ENCODE measurements at regions not wholly inside any gene's neighbourhood (a gene's known extent, or its start where the extent isn't known, plus 50 kb on each side); places are given as distances from the start of the nearest gene placed in this dataset.
"Not testable (repeated sequence)": the region's sequence is repeated elsewhere in the genome, so short reads cannot be mapped to it uniquely, and the experiment has no call there.

DNA sequence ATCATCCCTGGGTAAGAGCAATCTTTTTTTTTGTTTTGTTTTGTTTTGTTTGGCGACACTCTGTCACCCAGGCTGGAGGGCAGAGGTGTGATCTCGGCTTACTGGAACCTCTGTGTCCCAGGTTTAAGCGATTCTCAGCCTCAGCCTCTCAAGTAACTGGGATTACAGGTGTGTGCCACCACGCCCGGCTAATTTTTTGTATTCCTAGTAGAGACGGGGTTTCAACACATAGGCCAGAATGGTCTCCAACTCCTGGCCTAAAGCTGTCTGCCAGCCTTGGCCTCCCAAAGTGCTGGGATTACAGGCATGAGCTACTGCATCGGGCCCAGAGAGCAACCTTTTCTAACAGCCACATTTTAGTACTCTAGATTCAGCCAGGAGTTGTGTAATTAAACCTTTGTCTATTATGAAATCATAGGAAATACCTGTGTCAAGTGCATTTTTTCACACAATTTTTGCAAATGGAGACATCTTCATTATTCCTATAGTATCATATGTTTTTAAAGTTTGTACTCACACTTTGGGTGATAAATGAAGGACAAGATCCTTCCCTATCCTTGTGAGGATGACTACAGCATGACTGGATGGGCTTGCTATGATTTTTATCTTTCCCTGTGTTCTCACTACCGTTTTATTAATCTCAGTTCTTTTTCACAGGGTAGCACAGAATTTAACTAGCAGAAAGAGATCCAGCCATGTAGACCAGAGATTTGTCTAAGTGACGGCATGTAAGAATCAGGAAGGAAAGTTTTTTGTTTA lies 82.6 kb downstream of the OR2B2 start:
- Histone ChIP-seq H3K27ac (peak overlapping the region in 8 of 21 experiments; percentile 7 to 87 (median 66)), H3K4me3 (no peak overlapping the region)

DNA sequence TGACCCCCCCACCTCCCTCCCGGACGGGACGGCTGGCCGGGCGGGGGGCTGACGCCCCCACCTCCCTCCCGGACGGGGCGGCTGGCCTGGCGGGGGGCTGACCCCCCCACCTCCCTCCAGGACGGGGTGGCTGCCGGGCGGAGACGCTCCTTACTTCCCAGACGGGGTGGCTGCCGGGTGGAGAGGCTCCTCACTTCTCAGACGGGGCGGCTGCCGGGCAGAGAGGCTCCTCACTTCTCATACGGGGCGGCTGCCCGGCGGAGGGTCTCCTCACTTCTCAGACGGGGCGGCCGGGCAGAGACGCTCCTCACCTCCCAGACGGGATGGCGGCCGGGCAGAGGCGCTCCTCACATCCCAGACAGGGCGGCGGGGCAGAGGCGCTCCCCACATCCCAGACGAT lies 84.7 kb downstream of the OR2B2 start:
- Histone ChIP-seq H3K4me3 (peak overlapping the region in 3 of 7 experiments; percentile 3 to 19 (median 11)), H3K27ac (peak overlapping the region in 2 of 21 experiments; percentile 10 to 14)

DNA sequence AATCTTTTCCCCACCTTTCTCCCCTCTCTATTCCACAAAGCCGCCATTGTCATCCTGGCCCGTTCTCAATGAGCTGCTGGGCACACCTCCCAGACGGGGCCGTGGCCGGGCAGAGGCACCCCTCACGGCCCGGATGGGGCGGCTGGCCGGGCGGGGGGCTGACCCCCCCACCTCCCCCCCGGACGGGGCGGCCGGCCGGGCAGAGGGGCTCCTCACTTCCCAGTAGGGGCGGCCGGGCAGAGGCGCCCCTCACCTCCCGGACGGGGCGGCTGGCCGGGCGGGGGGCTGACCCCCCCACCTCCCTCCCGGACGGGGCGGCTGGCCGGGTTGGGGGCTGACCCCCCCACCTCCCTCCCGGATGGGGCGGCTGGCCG lies 85.6 kb downstream of the OR2B2 start:
- H3K4me3 ChIP-seq = peak overlapping the region in 3 of 7 experiments; percentile 3 to 19 (median 12)
- not testable (repeated sequence) for H3K27ac ChIP-seq

DNA sequence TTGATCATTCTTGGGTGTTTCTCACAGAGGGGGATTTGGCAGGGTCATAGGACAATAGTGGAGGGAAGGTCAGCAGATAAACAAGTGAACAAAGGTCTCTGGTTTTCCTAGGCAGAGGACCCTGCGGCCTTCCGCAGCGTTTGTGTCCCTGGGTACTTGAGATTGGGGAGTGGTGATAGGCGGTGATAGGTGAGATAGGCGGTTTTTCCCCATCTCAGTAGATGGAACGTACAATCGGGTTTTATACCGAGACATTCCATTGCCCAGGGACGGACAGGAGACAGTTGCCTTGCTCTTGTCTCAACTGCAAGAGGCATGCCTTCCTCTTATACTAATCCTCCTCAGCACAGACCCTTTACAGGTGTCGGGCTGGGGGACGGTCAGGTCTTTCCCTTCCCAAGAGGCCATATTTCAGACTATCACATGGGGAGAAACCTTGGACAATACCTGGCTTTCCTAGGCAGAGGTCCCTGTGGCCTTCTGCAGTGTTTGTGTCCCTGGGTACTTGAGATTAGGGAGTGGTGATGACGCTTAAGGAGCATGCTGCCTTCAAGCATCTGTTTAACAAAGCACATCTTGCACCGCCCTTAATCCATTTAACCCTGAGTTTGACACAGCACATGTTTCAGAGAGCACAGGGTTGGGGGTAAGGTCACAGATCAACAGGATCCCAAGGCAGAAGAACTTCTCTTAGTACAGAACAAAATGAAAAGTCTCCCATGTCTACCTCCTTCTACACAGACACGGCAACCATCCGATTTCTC lies 86.2 kb downstream of the OR2B2 start:
- H3K27ac ChIP-seq, H3K4me3 ChIP-seq: not testable (repeated sequence)

DNA sequence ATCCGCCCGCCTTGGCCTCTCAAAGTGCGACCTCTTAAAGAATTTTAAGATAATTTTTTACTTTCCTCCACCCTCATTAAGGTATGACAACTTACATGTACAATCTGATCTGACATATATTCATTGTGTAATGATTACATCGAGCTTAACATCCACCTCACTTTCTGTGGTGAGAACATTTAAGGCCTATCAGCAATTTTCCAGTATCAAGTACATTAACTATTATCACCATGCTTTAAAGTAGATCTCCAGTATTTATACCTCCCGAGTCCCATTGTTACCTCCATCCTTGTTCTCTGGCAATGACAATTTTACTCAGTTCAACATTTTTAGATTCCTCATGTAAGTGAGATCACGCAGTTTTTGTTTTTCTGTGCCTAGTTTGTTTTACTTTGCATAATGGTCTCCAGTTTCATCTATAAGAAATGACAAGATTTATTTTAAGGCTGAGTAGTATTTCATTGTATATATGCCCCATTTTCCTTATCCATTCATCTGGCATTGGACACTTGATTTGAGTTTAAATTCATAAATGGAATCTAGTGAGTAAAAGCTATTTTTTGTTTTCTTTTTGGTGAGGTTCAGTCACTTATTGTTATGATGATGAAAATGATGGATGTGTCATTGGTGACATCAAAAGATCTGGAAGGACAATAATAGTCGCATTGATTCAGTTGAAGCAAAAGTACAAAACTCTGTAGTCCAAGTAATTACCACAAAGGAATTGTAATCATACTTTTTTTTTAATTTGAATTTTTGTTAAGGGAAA lies 87.0 kb downstream of the OR2B2 start:
- H3K27ac ChIP-seq = peak overlapping the region in 15 of 21 experiments; percentile 47 to 84 (median 73)
- H3K4me3 ChIP-seq = peak overlapping the region; percentile 22 to 55 (median 39)

DNA sequence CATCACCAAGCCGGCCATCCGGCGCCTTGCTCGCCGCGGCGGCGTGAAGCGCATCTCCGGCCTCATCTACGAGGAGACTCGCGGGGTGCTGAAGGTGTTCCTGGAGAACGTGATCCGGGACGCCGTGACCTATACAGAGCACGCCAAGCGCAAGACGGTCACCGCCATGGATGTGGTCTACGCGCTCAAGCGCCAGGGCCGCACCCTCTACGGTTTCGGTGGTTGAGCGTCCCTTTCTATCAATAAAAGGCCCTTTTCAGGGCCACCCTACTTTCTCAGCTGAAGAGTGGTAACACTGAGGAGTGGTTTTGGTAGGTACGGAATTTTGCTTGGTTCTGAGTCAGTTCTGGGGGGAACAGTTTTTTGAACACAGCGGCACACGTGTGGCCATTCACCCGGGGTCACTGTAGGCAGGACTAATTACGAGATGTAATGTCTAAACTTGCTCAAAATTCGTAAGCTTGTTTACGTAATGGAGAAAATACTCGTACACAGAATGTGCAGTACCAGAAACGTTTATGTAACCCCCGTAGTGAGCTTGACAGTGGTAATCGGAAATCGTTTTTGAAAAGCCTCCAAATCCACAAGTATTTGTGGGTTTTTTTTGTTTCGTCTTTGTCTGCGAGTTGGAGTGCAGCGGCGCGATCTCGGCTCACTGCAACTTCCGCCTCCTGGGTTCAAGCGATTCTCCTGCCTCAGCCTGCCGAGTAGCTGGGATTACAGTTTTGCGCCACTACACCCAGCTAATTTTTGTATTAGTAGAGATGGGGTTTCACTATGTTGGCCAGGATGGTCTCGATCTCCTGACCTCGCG lies 87.8 kb downstream of the OR2B2 start:
- Histone ChIP-seq H3K4me3 (peak overlapping the region; percentile 22 to 55 (median 39)), H3K27ac (peak overlapping the region in 19 of 21 experiments; percentile 9 to 84 (median 68))

DNA sequence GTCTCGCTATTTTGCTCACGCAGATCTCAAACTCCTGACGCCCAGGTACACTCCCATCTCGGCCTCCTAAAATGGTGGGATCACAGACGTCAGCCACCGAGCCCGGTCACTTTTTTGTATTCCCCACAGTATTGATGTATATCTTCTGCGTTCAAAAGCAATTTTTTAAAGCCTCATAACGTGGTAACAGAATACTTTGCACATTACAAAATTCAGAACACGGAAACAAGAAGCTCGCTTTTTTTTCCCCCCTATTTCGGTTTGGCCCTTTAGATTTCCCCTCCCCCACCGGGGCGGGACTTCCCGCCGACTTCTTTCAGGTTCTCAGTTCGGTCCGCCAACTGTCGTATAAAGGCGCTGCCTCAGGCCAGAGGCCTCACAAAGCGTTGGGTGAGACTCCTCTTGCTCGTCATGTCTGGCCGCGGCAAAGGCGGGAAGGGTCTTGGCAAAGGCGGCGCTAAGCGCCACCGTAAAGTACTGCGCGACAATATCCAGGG lies 88.4 kb downstream of the OR2B2 start:
- Histone ChIP-seq H3K4me3 (peak overlapping the region; percentile 22 to 50 (median 35)), H3K27ac (peak overlapping the region; percentile 0 to 87 (median 66))

DNA sequence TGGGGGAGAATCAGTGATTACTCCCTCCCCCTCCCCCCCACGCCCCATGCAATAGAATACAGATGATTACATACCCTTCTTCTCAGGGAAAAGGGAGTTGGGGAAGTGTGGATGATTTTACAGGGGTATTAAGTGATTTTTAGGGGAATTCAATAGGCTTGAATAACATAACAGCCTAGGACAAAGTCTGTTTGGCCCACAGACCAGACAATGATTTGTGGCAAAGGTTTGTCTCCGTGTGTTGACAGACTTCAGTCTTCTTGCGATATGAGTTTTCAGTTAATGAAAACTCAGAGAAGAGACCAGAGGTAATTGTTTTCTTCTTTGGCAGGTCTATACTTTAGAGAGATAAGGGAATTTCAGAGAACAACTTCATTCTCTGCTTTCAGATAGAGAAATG lies 95.3 kb downstream of the OR2B2 start:
- H3K4me3 ChIP-seq = no peak overlapping the region
- no peak overlapping the region for H3K27ac ChIP-seq

DNA sequence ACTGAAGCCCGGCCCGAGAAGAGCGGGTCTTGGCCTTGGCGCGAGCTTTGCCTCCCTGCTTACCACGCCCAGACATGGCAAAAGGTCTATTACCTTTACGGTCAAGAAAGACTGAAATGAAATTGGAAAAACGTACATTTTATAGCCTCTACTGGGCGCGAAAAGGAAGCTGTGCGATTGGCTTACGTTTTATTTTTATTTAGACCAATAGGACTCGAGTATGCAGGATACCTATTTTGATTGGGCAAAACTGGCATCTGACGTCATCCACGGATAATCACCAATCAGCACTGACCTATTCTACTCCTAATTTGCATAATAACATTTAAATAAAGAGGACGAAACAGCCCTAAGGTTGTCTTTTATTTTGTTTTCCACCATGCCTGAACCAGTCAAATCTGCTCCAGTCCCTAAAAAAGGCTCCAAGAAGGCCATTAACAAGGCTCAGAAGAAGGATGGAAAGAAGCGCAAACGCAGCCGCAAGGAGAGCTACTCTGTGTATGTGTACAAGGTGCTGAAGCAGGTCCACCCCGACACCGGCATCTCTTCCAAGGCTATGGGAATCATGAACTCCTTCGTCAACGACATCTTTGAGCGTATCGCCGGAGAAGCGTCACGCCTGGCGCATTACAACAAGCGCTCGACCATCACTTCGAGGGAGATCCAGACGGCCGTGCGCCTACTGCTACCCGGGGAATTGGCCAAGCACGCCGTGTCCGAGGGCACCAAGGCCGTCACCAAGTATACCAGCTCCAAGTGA lies 97.4 kb downstream of the OR2B2 start:
- Histone ChIP-seq H3K4me3 (peak overlapping the region; percentile 17 to 38 (median 34)), H3K27ac (peak overlapping the region in 10 of 21 experiments; percentile 22 to 74 (median 50))

DNA sequence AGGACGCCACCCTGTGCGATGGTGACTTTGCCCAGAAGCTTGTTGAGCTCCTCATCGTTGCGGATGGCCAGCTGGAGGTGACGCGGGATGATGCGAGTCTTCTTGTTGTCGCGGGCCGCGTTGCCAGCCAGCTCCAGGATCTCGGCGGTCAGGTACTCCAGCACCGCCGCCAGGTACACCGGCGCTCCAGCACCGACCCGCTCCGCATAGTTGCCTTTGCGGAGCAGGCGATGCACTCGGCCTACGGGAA lies 97.9 kb downstream of the OR2B2 start:
- peak overlapping the region; percentile 17 to 38 (median 34) for H3K4me3 ChIP-seq
- peak overlapping the region in 2 of 21 experiments; percentile 46 to 74 for H3K27ac ChIP-seq

DNA sequence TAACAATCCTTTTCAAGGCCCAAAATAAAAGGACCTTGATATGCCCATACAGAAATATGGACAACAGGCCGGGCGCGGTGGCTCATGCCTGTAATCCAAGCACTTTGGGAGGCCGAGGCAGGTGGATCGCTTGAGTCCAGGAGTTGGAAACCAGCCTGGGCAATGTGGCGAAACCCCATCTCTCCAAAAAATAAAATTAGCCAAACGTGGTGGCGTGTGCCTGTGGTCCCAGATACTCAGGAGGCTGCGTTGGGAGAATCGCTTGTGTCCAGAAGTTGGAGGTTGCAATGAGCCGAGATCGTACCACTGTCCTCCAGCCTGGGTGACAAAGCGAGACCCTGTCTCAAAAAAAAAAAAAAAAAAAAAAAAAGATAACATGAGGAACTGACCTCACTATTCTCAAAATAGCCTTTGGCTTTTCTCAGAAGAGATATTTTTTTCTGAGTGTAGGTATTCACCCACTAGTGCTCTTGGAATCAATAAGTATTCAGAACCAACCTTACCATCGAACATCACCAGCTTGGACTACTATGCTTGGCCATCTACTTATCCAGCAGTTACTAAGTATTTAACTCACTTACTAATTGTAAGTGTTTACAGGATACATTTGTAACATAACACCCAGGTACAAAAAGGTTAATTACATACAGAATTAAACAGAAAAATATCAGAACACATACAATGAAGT lies 99.2 kb downstream of the OR2B2 start:
- Histone ChIP-seq H3K27ac (no peak overlapping the region), H3K4me3 (no peak overlapping the region)

DNA sequence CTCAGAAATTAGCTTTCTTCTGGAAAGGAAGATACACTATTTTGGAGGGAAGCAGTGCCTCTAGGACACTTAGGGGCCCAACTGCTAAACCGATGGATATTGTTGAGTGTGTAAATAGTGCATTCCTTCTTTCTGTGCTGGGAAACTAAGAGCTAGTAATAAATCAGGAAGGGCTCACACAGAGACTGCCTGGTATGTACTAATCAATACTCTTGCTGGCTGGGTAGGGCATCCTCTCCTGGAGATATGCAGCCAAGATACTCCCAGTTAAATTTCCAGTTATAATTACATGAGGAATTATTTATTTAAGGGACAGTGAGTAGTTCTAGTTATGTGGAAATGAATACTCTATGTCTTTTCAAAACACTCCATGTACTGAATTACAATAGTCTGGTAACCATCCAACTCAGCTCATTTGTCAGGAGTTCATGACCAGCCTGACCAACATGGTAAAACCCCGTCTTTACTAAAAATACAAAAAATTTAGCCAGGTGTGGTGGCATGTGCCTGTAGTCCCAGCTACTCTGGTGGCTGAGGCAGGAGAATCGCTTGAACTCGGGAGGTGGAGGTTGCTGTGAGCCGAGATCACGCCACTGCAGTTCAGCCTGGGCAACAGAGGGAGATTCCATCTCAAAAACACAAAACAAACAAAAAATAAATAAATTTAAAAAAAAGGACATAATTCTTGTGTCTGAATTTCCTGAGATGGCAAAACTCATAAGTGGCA lies 100.0 kb downstream of the OR2B2 start:
- Histone ChIP-seq H3K27ac (peak overlapping the region in 2 of 21 experiments; percentile 31 to 56), H3K4me3 (no peak overlapping the region)

DNA sequence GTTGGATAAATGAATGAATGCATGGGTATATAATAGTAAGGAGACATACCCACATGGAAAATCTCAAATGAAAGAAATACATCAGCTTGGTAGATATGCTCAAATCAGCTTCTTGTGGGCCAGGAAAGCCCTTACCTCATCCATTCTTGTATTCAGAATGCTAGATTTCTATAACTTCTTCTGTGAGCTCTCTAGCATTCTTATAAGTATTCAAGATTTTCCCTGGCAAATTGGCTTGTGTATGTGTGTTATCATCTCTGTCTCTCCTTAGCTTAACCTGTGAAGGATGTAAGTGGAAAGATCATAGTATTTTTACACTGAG lies 100.8 kb downstream of the OR2B2 start:
- Histone ChIP-seq H3K4me3 (no peak overlapping the region), H3K27ac (peak overlapping the region in 6 of 21 experiments; percentile 47 to 87 (median 78))

DNA sequence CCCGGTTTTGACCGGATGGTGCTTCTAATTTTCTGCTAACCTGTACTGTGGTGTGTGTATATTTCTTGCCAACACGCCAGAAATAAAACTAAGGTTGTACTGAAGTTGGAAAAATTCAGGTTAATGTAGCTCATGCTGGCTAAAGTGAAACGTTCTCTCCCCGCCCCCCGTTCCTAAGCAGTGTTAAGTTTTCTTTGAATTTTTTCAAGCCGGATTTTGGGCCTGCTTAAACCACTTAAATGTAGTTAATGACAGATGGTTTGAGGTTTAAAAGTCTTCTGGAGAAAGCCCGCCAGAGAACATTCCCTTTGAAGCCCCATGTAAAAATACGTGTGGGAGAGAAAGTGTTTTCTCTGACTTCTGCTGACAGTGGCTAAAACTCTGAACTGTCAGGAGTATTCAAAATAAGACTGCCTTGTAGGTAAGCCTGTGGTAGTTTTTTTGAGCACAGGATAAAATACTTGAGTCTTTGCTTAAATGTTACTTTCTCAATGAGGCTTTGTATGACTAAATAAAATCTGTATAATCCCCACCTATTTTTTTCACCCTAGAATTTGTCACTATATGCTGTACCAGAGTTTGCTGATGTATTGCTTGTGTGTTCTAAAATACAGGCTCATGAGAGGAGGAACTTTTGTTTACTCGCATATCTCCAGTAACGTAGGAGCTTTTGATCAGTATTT lies 101.3 kb downstream of the OR2B2 start:
- peak overlapping the region; percentile 43 to 62 (median 55) for H3K4me3 ChIP-seq
- H3K27ac ChIP-seq = peak overlapping the region in 18 of 21 experiments; percentile 23 to 87 (median 78)

DNA sequence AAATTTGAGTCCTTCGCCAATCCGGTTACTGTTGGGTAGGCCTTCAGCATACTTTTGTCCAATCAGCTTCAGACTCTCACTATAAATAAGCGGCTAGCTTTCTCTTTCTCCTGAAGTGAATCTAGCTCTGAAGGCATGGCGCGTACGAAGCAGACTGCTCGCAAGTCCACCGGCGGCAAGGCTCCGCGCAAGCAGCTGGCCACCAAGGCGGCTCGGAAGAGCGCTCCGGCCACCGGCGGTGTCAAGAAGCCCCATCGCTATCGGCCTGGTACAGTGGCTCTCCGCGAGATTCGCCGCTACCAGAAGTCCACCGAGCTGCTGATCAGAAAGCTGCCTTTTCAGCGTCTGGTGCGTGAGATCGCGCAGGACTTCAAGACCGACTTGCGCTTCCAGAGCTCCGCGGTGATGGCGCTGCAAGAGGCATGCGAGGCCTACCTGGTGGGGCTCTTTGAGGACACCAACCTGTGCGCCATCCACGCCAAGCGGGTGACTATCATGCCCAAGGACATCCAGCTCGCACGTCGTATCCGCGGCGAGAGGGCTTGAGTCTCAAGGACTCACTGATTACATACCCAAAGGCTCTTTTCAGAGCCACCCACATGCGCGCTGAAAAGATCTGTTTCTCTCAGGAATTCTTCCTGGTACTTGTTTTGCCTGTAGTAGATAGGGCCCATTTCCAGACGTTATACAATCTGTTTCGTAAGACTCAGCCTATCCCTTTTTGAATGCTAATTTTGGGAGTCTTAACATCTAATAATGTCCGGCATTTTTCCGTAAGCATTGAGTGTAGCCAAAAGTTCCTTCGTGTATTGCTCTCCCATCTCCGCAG lies 102.0 kb downstream of the OR2B2 start:
- H3K27ac ChIP-seq = peak overlapping the region; percentile 23 to 87 (median 76)

More for the DNA sequence above, 102.0 kb downstream of the OR2B2 start:
- peak overlapping the region; percentile 43 to 62 (median 55) for H3K4me3 ChIP-seq
